Gastroesophageal sphincter (tissue), 4 donors: ENCODE measurements at regions not wholly inside any gene's neighbourhood (a gene's known extent, or its start where the extent isn't known, plus 50 kb on each side); places are given as distances from the start of the nearest gene placed in this dataset.

Source experiments
- ATAC-seq: fragments of 150-250 bp; one replicate; pipeline ENCODE4 v1.9.1; 2016; ENCODE audit warnings: mild to moderate bottlenecking, moderate library complexity
- H3K27ac ChIP-seq, 4 donors: fragments of 200-600 bp; sonication (generic) in 3 of 4; 1 replicate in 3 of 4; 2 replicates in 1 of 4; pipeline ENCODE4 v1.5.1; 2016 to 2019
- H3K27me3 ChIP-seq: fragments of 200-600 bp; sonication (generic); one replicate; pipeline ENCODE4 v1.5.1; 2019
- H3K36me3 ChIP-seq, 2 donors: fragments of 200-600 bp; sonication (generic); one replicate each; pipeline ENCODE4 v1.5.1; 2019; ENCODE audit warnings: control low read depth in 1 of 2
- H3K4me1 ChIP-seq, 3 donors: fragments of 200-600 bp; sonication (generic); 1 replicate in 2 of 3; 2 replicates in 1 of 3; pipeline ENCODE4 v1.5.1; 2016 to 2019; ENCODE audit warnings: control low read depth in 2 of 3
- H3K4me3 ChIP-seq, 2 donors: fragments of 200-600 bp; sonication (generic); one replicate each; pipeline ENCODE4 v1.5.1; 2019; ENCODE audit warnings: mild to moderate bottlenecking in 1 of 2, moderate library complexity in 1 of 2
- H3K9me3 ChIP-seq, 3 donors: fragments of 200-600 bp; sonication (generic); one replicate each; pipeline ENCODE4 v1.5.1; 2017 to 2019; ENCODE audit warnings: control low read depth in 2 of 3
- EP300 ChIP-seq: sonication (generic); formaldehyde crosslinking; IDR thresholded peaks from one replicate; pipeline ENCODE4 v1.6.1; 2017; ENCODE audit warnings: antibody characterized with exemption, mild to moderate bottlenecking
- POLR2A ChIP-seq, 2 donors: fragments of 450-650 bp; IDR thresholded peaks; one replicate each; pipeline ENCODE4 v1.6.1; 2017; ENCODE audit warnings: antibody characterized with exemption in 2 of 2, mild to moderate bottlenecking in 2 of 2, moderate library complexity in 1 of 2
- POLR2AphosphoS5 ChIP-seq: sonication (generic); formaldehyde crosslinking; IDR thresholded peaks from one replicate; pipeline ENCODE4 v1.6.1; 2017; ENCODE audit warnings: antibody characterized with exemption
- WGBS, 2 donors: methylation state at CpG; one replicate each; pipeline ENCODE4 v1.1.5; 2018; ENCODE audit warnings: low coverage in 1 of 2; 5-methylcytosine and 5-hydroxymethylcytosine counted together
- TF ChIP-seq, protein P1 (sequence below), 4 experiments: fragments of 200-600 bp in 2 of 4; fragments of 450-650 bp in 2 of 4; sonication (generic) in 1 of 4; IDR thresholded peaks; one replicate each; pipeline ENCODE4 v1.5.1; 2017 to 2019; ENCODE audit warnings: antibody characterized with exemption in 4 of 4, mild to moderate bottlenecking in 2 of 4, moderate library complexity in 2 of 4

DNA sequence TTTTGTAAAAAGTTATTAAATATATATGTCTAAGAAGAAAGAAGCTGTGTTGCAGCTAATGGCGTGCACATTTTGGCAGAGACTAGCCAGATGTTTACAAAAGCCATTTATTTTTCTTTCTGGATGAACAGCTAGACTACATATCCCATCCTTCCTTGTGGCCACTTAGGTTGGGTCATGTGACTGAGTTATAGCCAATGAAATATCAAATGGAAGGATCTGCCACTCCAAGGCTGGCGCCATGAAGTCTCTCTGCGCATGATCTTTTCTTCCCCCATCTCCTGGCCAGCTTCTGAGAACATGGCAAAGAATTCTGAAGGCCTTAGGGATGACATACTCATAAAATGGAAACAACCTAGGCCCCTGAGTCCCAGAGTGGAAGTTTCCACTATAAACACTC is 244.2 kb upstream of the DAB2 start:
- Histone ChIP-seq H3K4me1 (no peaks in the 10 kb centered on the region), H3K9me3 (no peaks in the 10 kb centered on the region), H3K36me3 (no peaks in the 10 kb centered on the region), H3K27ac (no peak overlapping the region), H3K4me3 (no peak overlapping the region), H3K27me3 (no peaks in the 10 kb centered on the region)
- TF ChIP-seq EP300 (no peak), POLR2AphosphoS5 (no peak), POLR2A (IDR thresholded peaks at IDR 0.05) (no peak)
- TF ChIP-seq, protein P1, sequence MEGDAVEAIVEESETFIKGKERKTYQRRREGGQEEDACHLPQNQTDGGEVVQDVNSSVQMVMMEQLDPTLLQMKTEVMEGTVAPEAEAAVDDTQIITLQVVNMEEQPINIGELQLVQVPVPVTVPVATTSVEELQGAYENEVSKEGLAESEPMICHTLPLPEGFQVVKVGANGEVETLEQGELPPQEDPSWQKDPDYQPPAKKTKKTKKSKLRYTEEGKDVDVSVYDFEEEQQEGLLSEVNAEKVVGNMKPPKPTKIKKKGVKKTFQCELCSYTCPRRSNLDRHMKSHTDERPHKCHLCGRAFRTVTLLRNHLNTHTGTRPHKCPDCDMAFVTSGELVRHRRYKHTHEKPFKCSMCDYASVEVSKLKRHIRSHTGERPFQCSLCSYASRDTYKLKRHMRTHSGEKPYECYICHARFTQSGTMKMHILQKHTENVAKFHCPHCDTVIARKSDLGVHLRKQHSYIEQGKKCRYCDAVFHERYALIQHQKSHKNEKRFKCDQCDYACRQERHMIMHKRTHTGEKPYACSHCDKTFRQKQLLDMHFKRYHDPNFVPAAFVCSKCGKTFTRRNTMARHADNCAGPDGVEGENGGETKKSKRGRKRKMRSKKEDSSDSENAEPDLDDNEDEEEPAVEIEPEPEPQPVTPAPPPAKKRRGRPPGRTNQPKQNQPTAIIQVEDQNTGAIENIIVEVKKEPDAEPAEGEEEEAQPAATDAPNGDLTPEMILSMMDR (IDR thresholded peaks at IDR 0.05) = no peak
- no peak for ATAC-seq
- 81 to 85% methylated on average over 1 to 3 of the region's 3 CpGs for WGBS, 2 donors

DNA sequence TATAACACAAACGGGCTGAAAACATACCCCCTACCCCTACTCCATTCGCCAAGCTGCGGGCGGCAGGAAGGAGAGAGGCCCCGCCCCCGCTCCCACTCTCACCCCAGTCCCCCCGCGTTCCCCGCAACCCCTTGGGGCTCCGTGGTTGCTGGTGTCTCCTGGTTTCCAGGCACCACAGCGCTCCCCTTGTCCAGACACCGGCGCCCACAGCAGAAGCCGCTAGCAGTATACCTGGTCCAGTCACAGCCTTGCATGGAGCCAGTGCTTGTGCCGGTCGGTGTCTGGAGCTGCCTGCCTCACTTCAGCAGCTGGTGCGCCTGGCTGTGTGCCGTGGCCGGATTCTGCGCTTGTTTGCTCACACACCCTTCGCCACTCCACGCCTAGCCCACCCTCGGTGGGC is 240.5 kb upstream of the DAB2 start:
- H3K9me3 ChIP-seq = no peaks in the 10 kb centered on the region
- TF ChIP-seq POLR2A (IDR thresholded peaks at IDR 0.05) (no peak), POLR2AphosphoS5 (no peak), EP300 (no peak)
- TF ChIP-seq, protein P1 (IDR thresholded peaks at IDR 0.05) = no peak
- no peaks in the 10 kb centered on the region for H3K36me3 ChIP-seq
- no peak for ATAC-seq
- no peaks in the 10 kb centered on the region for H3K27me3 ChIP-seq
- no peak overlapping the region for H3K4me3 ChIP-seq
- 92 to 100% methylated on average over 2 to 3 of the region's 23 CpGs for WGBS, 2 donors
- no peaks in the 10 kb centered on the region for H3K4me1 ChIP-seq
- no peak overlapping the region for H3K27ac ChIP-seq

DNA sequence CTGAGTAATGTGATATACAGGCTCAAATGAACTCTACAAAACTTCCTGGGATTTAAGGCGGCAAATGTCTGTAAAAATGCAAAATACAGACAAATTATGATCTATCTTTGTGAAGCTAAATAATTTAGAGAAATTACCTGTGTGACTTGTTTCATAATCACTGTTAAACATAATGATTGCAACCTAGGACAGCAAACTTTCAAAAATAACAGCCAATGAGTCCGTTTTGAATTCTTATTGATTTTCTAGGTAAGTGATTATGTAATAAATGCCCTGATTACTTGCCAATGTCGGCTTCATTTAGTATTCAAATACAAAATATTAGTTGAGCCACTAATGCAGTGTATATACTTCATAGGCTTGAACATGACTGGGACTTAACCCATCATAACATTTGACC is 238.2 kb upstream of the DAB2 start:
- 80 to 81% methylated on average over 3 of the region's 3 CpGs for WGBS, 2 donors
- no peak for TF ChIP-seq POLR2A (IDR thresholded peaks at IDR 0.05)
- TF ChIP-seq, protein P1 (IDR thresholded peaks at IDR 0.05) = no peak
- TF ChIP-seq EP300 = no peak
- TF ChIP-seq POLR2AphosphoS5 = no peak

DNA sequence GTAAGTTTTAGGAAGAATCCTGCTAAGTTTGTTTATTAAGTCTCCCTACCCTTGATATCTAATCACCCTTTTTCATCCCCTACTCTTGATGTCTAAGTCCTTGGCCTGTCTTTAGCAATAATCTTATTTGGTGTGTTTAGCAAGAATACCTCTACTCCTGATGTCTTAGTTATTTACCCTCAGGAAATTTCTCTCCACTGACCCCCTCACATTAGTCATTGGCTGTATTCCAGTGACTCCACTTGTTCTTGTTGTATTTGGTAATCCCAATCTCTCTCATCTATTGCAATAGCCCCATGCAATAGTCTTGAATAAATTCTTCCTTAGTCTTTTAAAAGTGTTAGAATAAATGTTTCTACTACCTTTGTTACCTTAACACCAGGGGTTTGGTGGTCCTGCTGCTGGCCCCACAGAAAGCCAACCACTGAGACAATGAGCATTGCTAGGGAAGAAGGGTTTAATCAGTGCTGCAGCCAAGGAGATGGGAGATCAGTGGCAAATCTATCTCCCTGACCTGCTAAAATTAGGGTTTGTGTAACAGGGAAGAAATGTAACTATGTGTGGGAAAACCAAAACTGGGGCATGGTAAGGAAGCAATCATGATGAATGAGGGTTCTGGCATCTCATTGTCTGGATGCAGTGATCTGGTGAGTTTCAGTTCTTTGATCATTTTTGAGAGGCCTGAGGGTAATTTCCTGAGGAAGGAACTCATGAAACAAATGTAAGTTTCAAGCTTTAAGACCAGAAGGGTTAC is 236.4 kb upstream of the DAB2 start:
- no peaks in the 10 kb centered on the region for H3K9me3 ChIP-seq
- no peak for ATAC-seq
- no peaks in the 10 kb centered on the region for H3K27me3 ChIP-seq
- H3K36me3 ChIP-seq = no peaks in the 10 kb centered on the region
- no peaks in the 10 kb centered on the region for H3K4me1 ChIP-seq
- TF ChIP-seq EP300 (no peak), POLR2AphosphoS5 (no peak), POLR2A (IDR thresholded peaks at IDR 0.05) (no peak)
- TF ChIP-seq, protein P1 (IDR thresholded peaks at IDR 0.05) = no peak
- no peak overlapping the region for H3K4me3 ChIP-seq
- H3K27ac ChIP-seq = no peak overlapping the region

More for the DNA sequence above, 238.2 kb upstream of the DAB2 start:
- H3K36me3 ChIP-seq = no peaks in the 10 kb centered on the region
- no peak for ATAC-seq
- no peak overlapping the region for H3K4me3 ChIP-seq
- H3K9me3 ChIP-seq = no peaks in the 10 kb centered on the region
- H3K27ac ChIP-seq = no peak overlapping the region
- no peaks in the 10 kb centered on the region for H3K27me3 ChIP-seq
- no peaks in the 10 kb centered on the region for H3K4me1 ChIP-seq

DNA sequence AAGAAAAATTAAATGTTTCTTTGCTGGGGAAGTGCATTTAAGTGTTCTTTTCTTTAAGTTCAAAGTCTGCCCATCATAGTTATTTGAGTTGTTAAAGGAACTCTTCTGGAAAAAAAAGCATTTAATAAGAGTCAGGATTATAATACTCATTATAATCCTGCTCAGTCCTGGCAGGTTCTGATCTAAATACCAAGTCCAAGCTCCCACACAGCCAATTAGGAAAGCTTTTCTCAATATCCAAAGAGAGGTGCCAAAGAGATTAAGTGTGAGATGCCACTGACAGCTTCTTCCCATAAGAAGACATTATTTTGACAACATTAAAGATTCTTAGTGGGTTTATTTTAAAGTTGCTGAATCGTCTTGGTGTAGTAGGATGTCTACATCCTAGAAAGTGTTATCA is 235.2 kb upstream of the DAB2 start:
- Histone ChIP-seq H3K27ac (no peak overlapping the region), H3K4me3 (no peak overlapping the region), H3K27me3 (no peaks in the 10 kb centered on the region), H3K9me3 (no peaks in the 10 kb centered on the region), H3K4me1 (no peaks in the 10 kb centered on the region), H3K36me3 (no peaks in the 10 kb centered on the region)
- no peak for ATAC-seq
- 76 to 85% methylated on average over 1 of the region's 1 CpG for WGBS, 2 donors
- TF ChIP-seq POLR2AphosphoS5 = no peak
- TF ChIP-seq, protein P1 (IDR thresholded peaks at IDR 0.05) = no peak
- TF ChIP-seq EP300 = no peak
- no peak for TF ChIP-seq POLR2A (IDR thresholded peaks at IDR 0.05)
